HG02610 (cell line): ENCODE measurements at regions not wholly inside any gene's neighbourhood (a gene's known extent, or its start where the extent isn't known, plus 50 kb on each side); places are given as distances from the start of the nearest gene placed in this dataset.
"Not testable (repeated sequence)": the region's sequence is repeated elsewhere in the genome, so short reads cannot be mapped to it uniquely, and the experiment has no call there.

Source experiments
- ATAC-seq: cut with Tn5 transposase; IDR thresholded peaks from one replicate; pipeline ENCODE4 v1.9.1; 2021; ENCODE audit warnings: mild to moderate bottlenecking, moderate library complexity; ENCODE audit not compliant: unreplicated experiment

DNA sequence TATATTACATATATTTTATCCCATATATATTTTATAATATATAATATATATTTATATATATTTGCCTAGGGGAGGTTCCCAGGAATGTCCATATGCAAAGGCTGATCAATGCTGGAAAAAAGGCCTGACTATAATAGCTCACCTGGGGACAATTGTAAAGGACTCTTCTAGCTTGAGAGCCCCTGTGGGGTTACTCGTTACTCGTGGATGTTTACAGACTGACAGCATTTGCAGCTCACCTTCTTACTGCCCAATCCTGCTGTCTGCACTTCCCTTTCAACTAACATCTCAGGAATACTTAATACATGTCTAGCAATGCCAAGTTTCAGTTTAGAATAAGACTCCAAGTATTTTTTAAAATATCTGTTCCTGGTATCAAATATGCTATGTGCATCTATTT, 1365.4 kb upstream of the RAG2 start:
- no peak for ATAC-seq

DNA sequence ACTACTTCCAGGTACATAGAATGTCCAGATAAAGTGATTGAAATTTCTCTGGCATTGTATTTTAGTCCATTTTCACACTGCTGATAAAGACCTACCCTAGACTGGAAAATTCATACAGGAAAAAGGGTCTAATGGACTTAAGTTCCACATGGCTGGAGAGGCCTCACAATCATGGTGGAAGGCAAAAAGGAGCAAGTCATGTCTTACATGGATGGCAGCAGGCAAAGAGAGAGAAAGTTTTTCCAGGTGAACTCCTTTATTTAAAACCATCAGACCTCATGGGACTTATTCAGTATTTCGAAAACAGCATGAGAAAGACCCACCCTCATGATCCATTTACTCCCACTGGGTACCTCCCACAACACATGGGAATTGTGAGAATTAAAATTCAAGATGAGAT, 1359.7 kb upstream of the RAG2 start:
- ATAC-seq: no peak

DNA sequence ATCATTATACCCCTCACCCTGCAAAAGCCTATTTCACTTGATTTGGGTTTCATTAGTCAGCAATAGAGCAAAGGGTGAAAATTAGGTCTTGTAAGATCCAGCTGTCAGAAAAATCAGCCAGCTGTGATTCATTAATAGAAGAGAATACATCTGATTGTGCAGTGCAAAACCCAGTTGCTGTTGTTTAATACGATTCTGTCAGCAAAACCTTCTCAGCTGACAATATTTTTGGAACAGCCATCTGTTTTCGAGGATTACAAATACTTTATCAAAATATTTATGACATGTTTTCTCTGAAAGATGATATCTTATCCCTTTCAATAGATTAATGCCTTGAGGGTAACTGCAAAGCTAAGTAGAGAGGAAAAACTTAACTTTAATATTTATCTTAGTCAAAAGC, 1354.0 kb upstream of the RAG2 start:
- no peak for ATAC-seq

DNA sequence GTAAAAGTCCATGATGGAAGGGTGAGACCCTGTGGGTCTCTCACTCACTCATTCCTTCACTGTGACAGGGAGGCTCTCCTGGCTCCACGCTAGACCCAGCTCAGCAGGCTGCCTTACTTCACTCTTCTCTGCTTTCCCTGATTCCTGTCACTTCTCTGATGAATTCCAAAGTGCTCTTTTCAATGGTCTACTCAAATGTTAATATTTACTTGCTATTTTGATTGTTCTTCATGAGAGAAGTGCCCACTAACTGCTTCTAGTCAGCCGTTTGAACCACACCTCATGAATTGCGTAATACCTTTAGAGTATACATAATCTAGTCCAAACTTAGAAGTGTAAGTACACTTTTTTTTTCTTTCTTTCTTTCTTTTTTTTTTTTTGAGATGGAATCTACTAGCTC, 1350.2 kb upstream of the RAG2 start:
- ATAC-seq: no peak

DNA sequence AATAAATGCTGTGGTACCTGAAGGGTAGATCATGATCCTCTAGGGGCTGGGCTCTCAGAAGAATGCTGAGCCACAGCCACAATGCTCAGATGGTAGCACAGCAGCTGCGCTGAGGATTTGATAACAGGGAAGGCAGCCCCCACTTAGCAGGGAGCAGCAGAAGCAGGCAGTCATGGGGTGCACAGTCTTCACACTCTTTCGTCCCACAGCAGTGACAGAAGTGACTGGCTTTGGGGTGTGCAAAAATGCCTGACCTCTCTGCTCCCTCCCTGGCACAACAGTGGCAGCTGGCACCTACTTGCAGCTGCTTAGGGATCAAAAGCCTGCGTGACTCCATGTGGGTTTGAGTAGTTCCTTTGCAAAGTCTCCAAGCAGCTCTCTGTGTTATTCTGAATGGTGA, 1349.8 kb upstream of the RAG2 start:
- no peak for ATAC-seq

DNA sequence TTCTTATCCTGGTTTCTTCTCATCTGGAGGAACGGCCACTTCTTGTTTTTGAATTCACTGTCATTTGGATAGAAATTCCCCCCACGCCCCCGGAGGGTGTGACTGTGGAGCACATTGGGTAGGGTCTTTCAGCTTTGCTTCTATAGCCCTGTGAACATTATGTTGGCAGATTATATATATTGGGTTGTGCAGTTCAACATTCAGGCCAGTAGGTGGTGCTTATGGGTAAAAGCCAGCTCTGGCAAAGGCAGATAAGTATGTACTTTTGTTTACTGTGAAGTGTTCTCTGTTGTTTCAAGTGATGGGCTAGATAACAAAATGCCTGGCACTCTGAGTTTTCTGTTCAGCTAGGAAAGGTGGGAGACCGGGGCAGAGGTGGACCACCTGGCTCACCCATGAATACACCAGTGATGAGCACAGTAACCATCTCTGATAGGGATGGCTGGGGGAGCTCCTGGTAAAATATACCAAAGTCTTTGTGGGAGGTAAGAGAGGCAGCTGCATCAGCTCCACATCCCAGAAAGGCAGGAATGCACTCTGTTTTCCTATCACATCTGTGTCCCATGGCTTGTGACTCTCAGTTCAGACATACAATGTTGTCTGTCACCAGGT, 1348.2 kb upstream of the RAG2 start:
- ATAC-seq: peak; percentile 87

DNA sequence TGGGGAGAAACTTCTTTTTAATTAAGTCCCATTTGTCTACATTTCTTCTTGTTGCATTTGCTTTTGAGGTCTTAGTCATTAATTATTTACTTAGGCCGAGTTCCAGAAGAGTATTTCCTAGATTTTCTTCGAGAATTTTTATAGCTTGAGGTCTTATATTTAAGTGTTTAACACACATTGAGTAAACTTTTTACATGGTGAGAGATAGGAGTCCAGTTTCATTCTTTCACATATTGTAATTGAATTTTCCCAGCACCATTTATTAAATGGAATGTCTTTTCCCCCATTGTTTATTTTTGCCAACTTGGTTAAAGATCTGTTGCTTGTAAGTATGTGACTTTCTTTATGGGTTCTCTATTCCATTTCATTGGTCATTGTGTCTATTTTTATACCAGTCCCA, 1344.0 kb upstream of the RAG2 start:
- ATAC-seq: no peak

DNA sequence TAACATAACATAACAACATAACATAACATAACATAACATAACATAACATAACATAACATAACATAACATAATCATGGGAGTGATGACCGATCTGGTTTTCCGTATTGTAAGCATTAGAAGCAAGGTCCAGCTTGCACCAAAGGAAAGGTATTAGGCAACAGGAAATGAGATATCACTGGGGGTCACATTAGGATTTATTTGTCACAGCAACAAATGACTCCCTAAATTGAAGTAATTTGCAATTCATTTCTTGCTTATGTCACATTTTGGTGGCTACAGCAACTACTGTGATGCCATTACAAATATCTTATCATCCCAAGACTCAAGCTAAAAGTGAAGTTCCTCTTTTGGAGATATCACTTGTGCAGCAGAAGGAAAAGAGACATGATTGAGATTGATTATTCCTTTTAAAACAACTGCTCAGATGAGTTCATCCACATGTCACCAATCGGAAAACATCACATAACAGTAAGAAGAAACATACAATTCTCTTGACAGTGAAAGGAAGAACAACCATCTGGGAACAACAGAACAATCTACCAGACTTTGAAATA, 1331.1 kb upstream of the RAG2 start:
- no peak for ATAC-seq

DNA sequence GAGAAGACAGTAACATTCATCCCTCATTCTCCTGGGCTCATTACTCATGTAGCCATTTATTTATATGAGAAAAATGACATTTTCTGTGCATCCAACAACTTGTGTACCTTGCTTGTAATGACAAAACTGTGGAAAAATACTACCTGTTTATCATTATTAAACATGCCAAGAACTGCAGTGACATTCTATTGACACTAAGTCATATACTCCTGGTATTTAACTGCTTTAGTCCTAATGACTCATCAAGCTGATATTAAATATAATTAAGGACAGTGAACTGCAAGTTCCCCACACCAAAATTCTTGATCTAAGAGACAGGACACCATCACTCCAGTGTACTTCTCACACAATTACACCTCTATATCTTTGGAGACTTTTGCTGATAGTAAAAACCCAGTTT, 1328.7 kb upstream of the RAG2 start:
- no peak for ATAC-seq

DNA sequence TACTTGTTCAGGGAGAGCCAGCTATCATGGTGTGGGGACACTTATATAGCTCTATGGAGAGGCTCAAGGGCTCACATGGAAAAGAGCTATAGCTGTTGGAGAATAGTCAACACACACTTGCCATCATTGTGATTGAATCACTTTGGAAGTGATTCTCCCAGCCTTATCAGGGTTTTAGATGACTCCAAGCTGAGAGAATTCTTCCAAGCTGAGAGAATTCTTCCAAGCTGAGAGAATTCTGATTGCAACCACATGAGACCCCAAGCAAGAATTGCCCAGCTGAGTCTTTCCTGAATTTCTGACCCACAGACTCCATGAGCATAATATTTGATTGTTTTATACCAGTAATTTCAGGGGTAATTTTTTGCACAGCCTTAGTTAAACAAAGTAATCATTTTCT, 1318.3 kb upstream of the RAG2 start:
- no peak for ATAC-seq

DNA sequence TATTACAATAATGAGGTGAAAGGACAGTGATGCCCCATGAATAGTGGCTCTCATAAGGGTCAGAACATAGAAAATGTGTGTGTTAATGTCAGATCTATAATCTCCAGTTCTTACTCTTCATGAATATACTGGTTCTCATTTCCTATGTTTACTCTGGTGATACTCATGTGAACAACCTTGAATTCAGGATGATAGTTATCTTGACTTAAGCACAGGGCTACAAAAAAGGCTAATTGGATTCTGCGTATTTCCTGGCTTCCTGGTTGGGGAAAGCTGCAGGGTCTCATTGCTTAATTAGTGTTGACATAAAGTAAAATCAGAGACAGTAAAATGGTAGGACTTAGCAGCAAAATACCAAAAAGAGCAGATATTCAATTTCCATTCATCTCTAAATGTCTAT, 1316.8 kb upstream of the RAG2 start:
- no peak for ATAC-seq

DNA sequence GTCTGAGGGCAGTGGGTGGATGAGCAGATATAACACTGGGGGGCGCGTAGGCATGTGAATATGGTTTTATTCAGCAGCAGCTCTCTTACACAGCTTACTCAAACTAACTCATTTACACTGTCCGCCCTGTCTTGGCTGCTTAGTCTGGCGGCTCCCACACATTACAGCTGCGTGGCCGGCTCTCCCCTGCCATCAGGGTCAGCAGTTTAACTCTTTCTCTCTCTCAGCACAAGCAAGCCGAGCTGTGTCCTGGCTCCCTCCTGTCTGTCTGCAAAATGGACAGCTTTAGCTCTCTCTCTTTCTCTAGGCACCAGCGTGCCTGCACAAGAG, 1310.1 kb upstream of the RAG2 start:
- no peak for ATAC-seq

DNA sequence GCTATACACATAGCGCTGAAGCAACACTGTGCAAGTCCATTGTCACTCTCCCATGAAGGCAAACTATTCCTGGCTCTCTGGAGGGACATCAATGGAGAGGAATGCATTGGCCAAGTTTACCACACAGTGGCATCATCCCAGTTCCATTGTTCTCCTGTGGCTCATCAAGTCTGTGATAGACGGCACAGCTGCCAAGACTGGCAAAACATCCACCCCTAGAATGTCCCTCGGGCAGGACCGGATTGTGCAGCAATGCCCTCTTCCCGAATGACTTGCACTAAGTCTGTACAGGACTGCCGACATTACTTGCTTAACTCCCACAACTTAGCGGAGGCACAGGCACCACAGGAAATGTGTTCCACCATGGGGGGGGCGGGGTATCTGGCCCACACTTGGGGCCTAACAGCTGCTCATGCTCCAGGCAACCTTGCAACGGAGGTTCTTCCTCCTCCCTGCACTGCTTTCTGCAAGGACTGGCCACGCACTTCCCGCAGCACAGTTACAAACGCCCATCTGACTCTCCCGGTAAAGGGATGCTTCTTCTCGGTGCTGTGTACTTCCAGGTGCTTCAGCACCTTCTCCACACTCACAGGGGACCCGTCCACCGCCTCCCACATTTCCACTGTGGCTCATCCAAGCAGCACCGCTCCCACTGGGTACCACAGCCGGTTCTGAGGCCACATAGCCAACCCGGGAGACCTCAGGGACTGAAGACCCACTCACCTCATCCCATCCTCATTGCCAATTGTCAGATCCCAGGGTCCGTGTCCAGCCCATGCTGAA, 1309.6 kb upstream of the RAG2 start:
- ATAC-seq: no peak

DNA sequence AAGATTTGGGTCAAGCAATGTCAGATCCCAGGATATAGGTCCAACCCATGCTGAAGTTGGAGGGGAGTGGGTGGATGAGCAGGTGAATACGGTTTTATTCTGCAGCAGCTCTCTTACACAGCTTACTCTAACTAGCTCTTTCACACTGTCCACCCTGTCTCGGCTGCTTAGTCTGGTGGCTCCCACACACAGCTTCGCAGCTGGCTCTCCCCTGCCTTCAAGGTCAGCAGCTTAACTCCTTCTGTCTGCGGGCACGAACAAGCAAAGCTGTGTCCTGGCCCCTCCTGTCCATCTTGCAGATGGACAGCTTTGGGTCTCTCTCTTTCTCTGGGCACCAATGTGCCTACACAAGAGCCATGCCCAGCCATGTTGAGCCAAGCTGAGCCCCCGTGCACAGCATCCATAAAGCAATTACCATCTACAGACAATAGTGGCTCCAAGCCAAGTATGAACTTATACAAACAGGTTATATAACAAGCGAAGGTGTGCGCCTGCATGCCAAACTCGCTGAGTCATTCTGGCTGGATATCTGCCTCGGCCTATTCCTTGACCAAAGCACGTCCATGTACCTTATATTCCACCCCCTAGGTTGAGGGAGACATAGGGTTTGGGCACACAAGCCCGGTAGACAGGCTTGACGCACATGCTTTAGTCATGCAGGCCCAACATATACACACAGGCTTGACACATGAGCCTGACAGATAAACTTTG, 1307.8 kb upstream of the RAG2 start:
- no peak for ATAC-seq

DNA sequence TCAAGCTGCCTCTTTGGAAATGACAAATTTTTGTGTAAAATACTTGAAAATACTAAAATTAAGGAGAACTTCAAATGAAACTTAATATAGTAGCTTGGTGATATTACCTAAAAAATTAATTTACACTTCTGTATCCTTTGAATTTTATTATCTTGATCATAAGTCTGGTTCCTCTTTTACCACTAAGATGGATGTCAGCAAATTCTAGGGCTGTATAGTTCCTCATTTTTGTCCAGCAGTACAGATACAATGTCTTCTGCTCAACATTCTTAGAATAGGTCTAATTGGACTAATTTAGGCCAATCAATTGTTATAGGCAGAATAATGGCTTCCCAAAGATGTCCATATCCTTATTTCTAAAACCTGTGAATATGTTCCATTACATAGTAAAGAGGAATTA, 1298.0 kb upstream of the RAG2 start:
- no peak for ATAC-seq

DNA sequence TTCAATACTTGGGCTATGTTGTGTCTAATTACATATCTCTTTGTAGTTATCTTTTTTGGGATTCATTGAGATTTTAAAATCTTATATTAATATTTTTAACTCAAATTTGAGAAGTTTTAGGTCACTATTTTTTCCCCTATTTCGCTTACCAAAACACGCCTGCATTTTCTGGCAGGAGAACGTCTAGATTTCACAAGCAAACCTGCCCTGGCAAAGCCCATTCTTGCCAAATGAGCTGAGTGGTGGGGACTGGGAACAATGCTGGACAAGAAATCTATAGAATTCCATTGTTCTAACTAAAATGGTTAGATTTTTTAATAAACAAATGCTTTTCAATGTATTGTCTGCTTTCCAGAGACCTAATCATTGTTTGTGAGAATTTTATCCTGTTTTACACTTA, 1283.7 kb upstream of the RAG2 start:
- ATAC-seq: no peak

DNA sequence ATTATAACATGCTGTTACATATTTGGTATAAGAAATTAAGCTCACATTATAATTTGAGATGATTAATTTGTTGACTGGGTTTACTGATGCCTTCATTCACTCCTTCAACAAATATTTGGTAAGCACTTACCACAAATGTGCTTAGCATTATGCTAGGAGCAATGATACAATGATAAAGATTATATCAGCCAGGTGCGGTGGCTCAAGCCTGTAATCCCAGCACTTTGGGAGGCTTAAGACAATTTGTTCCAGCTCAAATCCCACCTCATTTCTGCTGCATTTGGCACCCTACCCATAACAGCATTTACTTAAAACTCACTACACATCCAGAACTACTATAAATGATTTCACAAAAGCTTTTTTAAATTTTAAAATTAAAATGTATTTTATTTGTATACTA, 1263.6 kb upstream of the RAG2 start:
- no peak for ATAC-seq

DNA sequence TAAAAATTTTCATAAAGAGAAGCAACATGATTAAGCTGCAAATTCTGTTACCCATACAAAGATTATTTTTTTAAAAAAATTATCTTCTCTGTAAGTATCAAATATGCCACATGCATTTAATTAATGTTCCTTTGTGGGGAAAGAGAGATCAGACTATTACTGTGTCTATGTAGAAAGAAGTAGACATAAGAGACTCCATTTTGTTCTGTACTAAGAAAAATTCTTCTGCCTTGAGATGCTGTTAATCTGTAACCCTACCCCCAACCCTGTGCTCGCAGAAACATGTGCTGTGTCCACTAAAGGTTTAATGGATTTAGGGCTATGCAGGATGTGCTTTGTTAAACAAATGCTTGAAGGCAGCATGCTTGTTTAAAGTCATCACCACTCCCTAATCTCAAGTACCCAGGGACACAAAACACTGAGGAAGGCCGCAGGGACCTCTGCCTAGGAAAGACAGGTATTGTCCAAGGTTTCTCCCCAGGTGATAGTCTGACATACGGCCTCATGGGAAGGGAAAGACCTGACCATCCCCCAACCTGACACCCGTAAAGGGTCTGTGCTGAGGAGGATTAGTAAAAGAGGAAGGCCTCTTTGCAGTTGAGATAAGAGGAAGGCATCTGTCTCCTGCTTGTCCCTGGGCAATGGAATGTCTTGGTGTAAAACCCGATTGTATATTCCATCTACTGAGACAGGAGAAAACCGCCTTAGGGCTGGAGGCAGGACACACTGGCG, 1260.9 kb upstream of the RAG2 start:
- not testable (repeated sequence) for ATAC-seq

DNA sequence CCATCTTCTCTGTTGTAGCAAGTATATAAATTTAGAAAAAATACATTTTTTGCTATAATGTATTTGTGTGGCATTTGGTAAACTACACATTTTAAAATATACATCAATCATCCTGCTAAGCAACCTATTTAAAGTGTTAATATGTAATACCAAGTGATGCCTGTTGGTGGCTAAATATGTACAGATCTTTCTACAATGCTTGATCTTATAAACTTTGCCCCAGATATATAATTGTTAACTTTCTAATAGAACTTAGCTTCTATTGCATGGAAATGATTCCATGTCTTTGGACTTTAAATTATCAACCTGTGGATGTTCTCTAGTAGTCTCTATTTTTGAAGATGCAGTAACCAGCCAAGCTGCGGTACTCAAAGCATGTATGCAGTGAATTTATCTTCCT, 1260.4 kb upstream of the RAG2 start:
- no peak for ATAC-seq

DNA sequence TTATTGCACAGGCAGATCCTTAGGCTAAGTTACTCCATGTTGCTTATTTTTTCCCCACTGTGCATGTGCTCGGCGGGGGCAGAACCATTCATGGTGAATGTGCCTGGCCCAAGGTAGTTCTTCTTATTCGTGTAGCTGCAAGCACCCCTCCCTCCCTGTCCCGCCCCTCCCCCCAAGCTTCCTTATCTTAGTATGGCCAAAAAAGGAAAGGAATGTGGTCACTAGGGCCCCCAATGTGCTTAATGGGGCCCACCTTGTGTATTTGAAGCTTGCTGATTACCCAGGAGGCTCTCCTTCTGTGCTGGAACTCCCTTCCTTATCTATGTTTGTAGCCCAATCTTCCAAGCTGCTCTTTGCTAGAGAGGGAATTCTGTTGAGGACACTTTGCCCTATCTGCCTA, 1259.7 kb upstream of the RAG2 start:
- no peak for ATAC-seq

DNA sequence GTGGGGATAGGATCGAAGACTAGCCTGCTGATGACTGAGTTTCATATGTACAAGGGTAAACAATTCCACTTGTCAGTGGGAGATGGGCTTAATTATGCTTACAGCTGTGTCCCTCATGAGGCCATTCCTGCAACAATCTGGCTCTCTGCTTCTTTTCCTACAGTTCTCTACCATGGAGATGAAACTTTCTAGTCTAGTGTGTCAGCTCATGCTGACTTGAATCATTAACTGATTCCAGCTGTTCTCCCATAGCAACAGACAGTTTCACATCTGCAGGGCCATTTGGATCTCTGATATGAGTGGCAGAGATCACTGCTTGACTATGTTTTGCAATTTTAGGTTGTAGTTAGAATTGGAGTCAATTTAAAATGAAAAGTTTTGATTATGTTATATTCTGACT, 1251.7 kb upstream of the RAG2 start:
- no peak for ATAC-seq
